Tibial nerve (tissue), 4 donors: ENCODE measurements at regions not wholly inside any gene's neighbourhood (a gene's known extent, or its start where the extent isn't known, plus 50 kb on each side); places are given as distances from the start of the nearest gene placed in this dataset.

Experiments used
- DNase-seq, 2 donors: peaks; one replicate each; pipeline ENCODE4 v3.0.0-alpha.2; 2019; ENCODE audit warnings: low spot score in 2 of 2
- H3K27ac ChIP-seq, 4 donors: fragments of 200-600 bp; sonication (generic) in 3 of 4; one replicate each; pipeline ENCODE4 v1.5.1; 2017 to 2019; ENCODE audit warnings: mild to moderate bottlenecking in 1 of 4
- H3K27me3 ChIP-seq, 2 donors: fragments of 200-600 bp; sonication (generic) in 1 of 2; one replicate each; pipeline versions ENCODE4 v1.5.1 to v1.6.0; 2017 to 2019
- H3K36me3 ChIP-seq, 3 donors: fragments of 200-600 bp; sonication (generic); one replicate each; pipeline ENCODE4 v1.5.1; 2018 to 2019
- H3K4me1 ChIP-seq, 4 donors: fragments of 200-600 bp; sonication (generic) in 3 of 4; one replicate each; pipeline ENCODE4 v1.5.1; 2017 to 2019
- H3K4me3 ChIP-seq, 4 donors: fragments of 200-600 bp; sonication (generic) in 3 of 4; one replicate each; pipeline ENCODE4 v1.5.1; 2017 to 2019; ENCODE audit warnings: mild to moderate bottlenecking in 1 of 4, moderate library complexity in 1 of 4
- H3K9me3 ChIP-seq, 4 donors: fragments of 200-600 bp; sonication (generic) in 3 of 4; one replicate each; pipeline ENCODE4 v1.5.1; 2017 to 2019
- EP300 ChIP-seq, 2 donors: sonication (generic); formaldehyde crosslinking; IDR thresholded peaks; one replicate each; pipeline ENCODE4 v1.6.1; 2017; ENCODE audit warnings: antibody characterized with exemption in 2 of 2, mild to moderate bottlenecking in 1 of 2
- POLR2A ChIP-seq, 2 donors: fragments of 450-650 bp; IDR thresholded peaks; one replicate each; pipeline ENCODE4 v1.6.1; 2017; ENCODE audit warnings: antibody characterized with exemption in 2 of 2, mild to moderate bottlenecking in 2 of 2, moderate library complexity in 2 of 2
- WGBS, 2 donors: methylation state at CpG; one replicate each; pipeline ENCODE4 v1.1.5; 2018; 5-methylcytosine and 5-hydroxymethylcytosine counted together
- TF ChIP-seq, protein P1 (sequence below), 5 experiments: fragments of 200-600 bp in 3 of 5; fragments of 450-650 bp in 2 of 5; sonication (generic) in 3 of 5; IDR thresholded peaks; one replicate each; pipeline ENCODE4 v1.5.1; 2016 to 2019; ENCODE audit warnings: antibody characterized with exemption in 5 of 5, mild to moderate bottlenecking in 3 of 5, moderate library complexity in 2 of 5

DNA sequence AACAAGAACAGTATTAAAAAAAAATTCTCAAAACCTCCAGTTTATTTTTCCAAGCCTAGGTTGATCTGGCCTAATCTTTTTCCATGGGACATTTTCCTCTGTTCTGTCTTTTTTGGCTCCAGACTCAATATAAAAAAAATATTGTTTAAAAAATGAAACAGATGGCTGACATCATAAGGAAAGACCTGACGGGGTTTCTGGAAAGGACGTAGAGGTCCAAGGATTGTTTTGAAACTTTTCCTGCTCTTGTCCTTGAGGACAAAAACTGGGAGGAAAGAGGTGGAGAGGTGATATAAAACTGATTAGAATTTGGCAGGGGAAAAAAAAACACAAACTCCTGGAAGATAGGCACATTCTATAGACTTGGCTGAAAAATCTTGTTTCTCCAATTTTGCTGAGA lies 211.4 kb upstream of the CDH11 start:
- H3K9me3 ChIP-seq: no peaks in the 10 kb centered on the region
- no peak overlapping the region for H3K27ac ChIP-seq
- H3K4me3 ChIP-seq: no peak overlapping the region
- no peaks in the 10 kb centered on the region for H3K4me1 ChIP-seq
- no peaks in the 10 kb centered on the region for H3K27me3 ChIP-seq
- WGBS, 2 donors: 37 to 48% methylated on average over 2 of the region's 2 CpGs
- no peaks in the 10 kb centered on the region for H3K36me3 ChIP-seq
- TF ChIP-seq, protein P1, sequence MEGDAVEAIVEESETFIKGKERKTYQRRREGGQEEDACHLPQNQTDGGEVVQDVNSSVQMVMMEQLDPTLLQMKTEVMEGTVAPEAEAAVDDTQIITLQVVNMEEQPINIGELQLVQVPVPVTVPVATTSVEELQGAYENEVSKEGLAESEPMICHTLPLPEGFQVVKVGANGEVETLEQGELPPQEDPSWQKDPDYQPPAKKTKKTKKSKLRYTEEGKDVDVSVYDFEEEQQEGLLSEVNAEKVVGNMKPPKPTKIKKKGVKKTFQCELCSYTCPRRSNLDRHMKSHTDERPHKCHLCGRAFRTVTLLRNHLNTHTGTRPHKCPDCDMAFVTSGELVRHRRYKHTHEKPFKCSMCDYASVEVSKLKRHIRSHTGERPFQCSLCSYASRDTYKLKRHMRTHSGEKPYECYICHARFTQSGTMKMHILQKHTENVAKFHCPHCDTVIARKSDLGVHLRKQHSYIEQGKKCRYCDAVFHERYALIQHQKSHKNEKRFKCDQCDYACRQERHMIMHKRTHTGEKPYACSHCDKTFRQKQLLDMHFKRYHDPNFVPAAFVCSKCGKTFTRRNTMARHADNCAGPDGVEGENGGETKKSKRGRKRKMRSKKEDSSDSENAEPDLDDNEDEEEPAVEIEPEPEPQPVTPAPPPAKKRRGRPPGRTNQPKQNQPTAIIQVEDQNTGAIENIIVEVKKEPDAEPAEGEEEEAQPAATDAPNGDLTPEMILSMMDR (IDR thresholded peaks at IDR 0.05): no peak
- TF ChIP-seq EP300 (IDR thresholded peaks at IDR 0.05) (no peak), POLR2A (IDR thresholded peaks at IDR 0.05) (no peak)
- DNase-seq: no peak

DNA sequence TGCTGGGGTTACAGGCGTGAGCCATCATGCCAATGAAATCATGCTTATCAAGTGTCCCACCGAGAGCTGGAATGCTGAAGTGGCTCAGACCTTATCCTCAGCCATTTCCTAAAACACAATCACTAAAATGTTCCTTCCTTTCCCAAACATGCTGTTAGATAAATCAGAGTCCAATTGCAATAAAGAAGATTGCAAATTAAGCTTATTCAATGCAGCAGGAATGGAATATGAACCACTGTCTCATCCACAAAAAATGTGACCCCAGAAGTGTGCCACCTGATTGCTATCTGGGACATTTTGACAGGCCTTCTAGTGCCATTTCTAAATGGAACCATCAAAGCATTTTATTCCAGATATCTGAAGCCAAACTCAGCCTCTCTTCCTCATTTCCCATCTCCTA lies 205.5 kb upstream of the CDH11 start:
- WGBS, 2 donors: 82% methylated on average over 2 of the region's 2 CpGs
- Histone ChIP-seq H3K4me1 (no peaks in the 10 kb centered on the region), H3K36me3 (no peaks in the 10 kb centered on the region), H3K27me3 (no peaks in the 10 kb centered on the region), H3K27ac (no peak overlapping the region), H3K9me3 (no peaks in the 10 kb centered on the region), H3K4me3 (no peak overlapping the region)
- no peak for DNase-seq
- TF ChIP-seq, protein P1 (IDR thresholded peaks at IDR 0.05): no peak
- TF ChIP-seq POLR2A (IDR thresholded peaks at IDR 0.05) (no peak), EP300 (IDR thresholded peaks at IDR 0.05) (no peak)

DNA sequence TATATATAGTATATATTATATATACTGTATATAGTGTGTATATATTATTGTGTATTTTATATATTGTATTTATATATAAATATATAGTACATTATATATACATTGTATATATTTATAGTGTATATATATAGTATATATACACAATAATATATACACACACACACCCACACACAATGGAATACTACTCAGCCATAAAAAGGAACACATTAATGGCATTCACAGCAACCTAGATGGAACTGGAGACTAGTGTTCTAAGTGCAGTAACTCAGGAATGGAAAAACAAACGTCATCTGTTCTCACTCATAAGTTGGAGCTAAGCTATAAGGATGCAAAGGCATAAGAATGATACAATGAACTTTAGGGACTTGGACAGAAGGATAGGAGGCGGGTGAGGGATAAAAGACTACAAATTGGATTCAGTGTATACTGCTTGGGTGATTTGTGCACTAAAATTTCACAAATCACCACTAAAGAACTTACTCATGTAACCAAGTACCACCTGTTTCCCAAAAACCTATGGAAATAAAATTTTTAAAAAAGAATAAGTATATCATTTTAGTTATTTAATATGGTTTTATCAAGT lies 201.9 kb upstream of the CDH11 start:
- Histone ChIP-seq H3K36me3 (no peaks in the 10 kb centered on the region), H3K4me3 (no peak overlapping the region), H3K9me3 (no peaks in the 10 kb centered on the region), H3K4me1 (no peaks in the 10 kb centered on the region), H3K27ac (no peak overlapping the region), H3K27me3 (no peaks in the 10 kb centered on the region)
- no peak for DNase-seq
- WGBS, 2 donors: 56 to 72% methylated on average over 2 of the region's 2 CpGs
- TF ChIP-seq, protein P1 (IDR thresholded peaks at IDR 0.05): no peak
- no peak for TF ChIP-seq POLR2A (IDR thresholded peaks at IDR 0.05)
- no peak for TF ChIP-seq EP300 (IDR thresholded peaks at IDR 0.05)

DNA sequence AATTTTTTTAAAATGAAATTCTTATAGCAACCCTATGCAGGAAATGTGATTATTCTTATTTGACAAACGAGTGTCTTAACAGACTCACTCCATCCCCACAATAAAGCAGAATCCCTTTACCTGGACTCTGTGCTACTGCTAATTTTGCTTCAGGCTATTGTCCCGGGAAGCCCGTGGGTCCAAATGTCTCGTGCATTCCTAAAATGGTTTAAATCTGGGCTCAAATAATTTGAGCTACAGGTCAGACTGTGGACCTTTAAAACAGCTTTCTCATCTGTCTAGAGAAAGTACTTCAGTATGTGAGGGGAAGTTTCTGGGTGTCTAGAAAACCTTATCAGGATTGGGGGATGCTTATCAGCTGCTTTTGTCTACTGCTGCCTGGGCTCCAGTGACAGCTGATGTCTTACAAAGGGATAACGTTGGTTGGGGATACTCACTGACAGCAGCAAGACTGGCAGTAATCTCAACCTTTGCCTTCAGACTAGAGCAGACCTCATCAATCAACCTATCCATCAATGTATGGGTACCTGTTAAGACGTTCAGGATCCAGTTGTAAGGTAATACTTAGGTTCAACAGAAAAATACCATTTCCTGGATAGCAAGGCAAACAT lies 197.9 kb upstream of the CDH11 start:
- no peak overlapping the region for H3K27ac ChIP-seq
- 58 to 62% methylated on average over 6 of the region's 6 CpGs for WGBS, 2 donors
- H3K4me3 ChIP-seq: no peak overlapping the region
- no peak for DNase-seq
- peaks cover 0 to 14% (median 0%) of the 10 kb centered on the region in 4 donors for H3K4me1 ChIP-seq
- no peaks in the 10 kb centered on the region for H3K9me3 ChIP-seq
- TF ChIP-seq, protein P1 (IDR thresholded peaks at IDR 0.05): no peak
- TF ChIP-seq POLR2A (IDR thresholded peaks at IDR 0.05) (no peak), EP300 (IDR thresholded peaks at IDR 0.05) (no peak)
- no peaks in the 10 kb centered on the region for H3K27me3 ChIP-seq
- no peaks in the 10 kb centered on the region for H3K36me3 ChIP-seq

DNA sequence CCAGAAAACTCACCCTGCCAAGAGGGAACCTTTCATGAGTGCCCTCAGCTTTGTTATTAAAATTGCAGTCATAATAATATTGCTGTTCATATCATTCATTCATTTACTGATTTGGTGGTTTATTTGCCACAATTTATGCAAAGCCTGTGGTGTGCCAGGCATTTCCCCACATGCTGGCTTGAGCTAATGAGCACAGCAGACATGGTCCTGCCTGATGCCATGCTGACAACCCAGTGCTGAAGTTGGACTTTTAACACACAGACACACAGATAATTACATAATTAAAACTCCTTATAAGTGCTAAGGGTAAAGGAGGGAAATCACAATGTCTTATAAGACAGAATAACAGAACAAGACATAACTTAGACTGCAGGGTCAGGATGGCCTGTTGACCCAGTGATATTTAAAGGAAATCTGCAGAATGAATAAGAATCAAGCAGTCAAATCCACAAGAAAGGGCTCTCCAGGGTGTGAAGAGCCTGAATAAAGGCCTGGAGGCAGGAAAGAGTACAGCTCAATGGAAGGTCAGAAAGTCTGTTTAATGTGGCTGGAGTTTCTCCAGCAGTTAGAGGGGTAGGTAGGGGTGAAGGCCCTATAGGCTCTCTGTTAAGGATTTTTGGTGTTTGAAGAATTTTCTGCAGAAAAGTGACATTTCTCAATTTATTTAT lies 196.9 kb upstream of the CDH11 start:
- no peak for DNase-seq
- H3K4me1 ChIP-seq: peaks cover 0 to 17% (median 0%) of the 10 kb centered on the region in 4 donors
- no peaks in the 10 kb centered on the region for H3K27me3 ChIP-seq
- no peak overlapping the region for H3K27ac ChIP-seq
- no peak overlapping the region for H3K4me3 ChIP-seq
- no peaks in the 10 kb centered on the region for H3K36me3 ChIP-seq
- no peaks in the 10 kb centered on the region for H3K9me3 ChIP-seq
- TF ChIP-seq, protein P1 (IDR thresholded peaks at IDR 0.05): no peak
- no peak for TF ChIP-seq POLR2A (IDR thresholded peaks at IDR 0.05)
